CD4-positive, CD25-positive, alpha-beta regulatory T cell (primary cell): ENCODE measurements at regions not wholly inside any gene's neighbourhood (a gene's known extent, or its start where the extent isn't known, plus 50 kb on each side); places are given as distances from the start of the nearest gene placed in this dataset.

Experiments used
- ATAC-seq, 2 donors: fragments of 150-1000 bp; cut with Tn5 transposase; one replicate each; pipeline ENCODE4 v1.10.0; 2021; ENCODE audit warnings: low read depth in 2 of 2, moderate number of reproducible peaks in 2 of 2, moderate library complexity in 1 of 2
- DNase-seq, 3 donors: peaks; one replicate each; pipeline versions ENCODE4 v3.0.0 to v3.0.0-alpha.2; 2012 to 2022; ENCODE audit warnings: mixed read lengths in 1 of 3
- H3K27ac ChIP-seq: one replicate; pipeline ENCODE4 v1.7.0; 2013; ENCODE audit warnings: mild to moderate bottlenecking, low read length; ENCODE audit not compliant: insufficient read depth, poor library complexity, severe bottlenecking
- H3K27me3 ChIP-seq: one replicate; pipeline ENCODE4 v1.7.0; 2013; ENCODE audit warnings: low read length; ENCODE audit not compliant: control insufficient read depth, insufficient read depth
- H3K36me3 ChIP-seq: one replicate; pipeline ENCODE4 v1.7.0; 2013; ENCODE audit warnings: mild to moderate bottlenecking, low read length, moderate library complexity; ENCODE audit not compliant: control insufficient read depth, insufficient read depth
- H3K4me1 ChIP-seq: 2 replicates; pipeline ENCODE4 v1.7.0; 2013; ENCODE audit warnings: mild to moderate bottlenecking, low read length; ENCODE audit not compliant: insufficient read depth, control insufficient read depth, poor library complexity, severe bottlenecking
- H3K4me3 ChIP-seq: one replicate; pipeline ENCODE4 v1.7.0; 2013; ENCODE audit warnings: low read depth, mild to moderate bottlenecking, low read length, moderate library complexity
- H3K9me3 ChIP-seq, 2 experiments: 1 replicate in 1 of 2; 2 replicates in 1 of 2; pipeline ENCODE4 v1.7.0; 2013; ENCODE audit warnings: low read length in 2 of 2, mild to moderate bottlenecking in 1 of 2, moderate library complexity in 1 of 2; ENCODE audit not compliant: control insufficient read depth in 2 of 2
- H3K27ac Mint-ChIP-seq, 3 donors: one replicate each; pipeline ENCODE4 v1.8.0; 2020 to 2022; ENCODE audit warnings: mild to moderate bottlenecking in 3 of 3, mixed read lengths in 3 of 3, moderate library complexity in 2 of 3
- H3K27me3 Mint-ChIP-seq: one replicate; pipeline ENCODE4 v1.8.0; 2022; ENCODE audit warnings: mild to moderate bottlenecking, mixed read lengths
- H3K36me3 Mint-ChIP-seq: one replicate; pipeline ENCODE4 v1.8.0; 2020; ENCODE audit warnings: mixed read lengths
- H3K4me1 Mint-ChIP-seq, 4 donors: one replicate each; pipeline ENCODE4 v1.8.0; 2020 to 2022; ENCODE audit warnings: mixed read lengths in 4 of 4, mild to moderate bottlenecking in 1 of 4
- H3K4me3 Mint-ChIP-seq, 4 donors: one replicate each; pipeline ENCODE4 v1.8.0; 2020 to 2022; ENCODE audit warnings: mild to moderate bottlenecking in 4 of 4, mixed read lengths in 4 of 4, moderate library complexity in 3 of 4
- H3K9me3 Mint-ChIP-seq, 7 donors: one replicate each; pipeline ENCODE4 v1.8.0; 2020 to 2022; ENCODE audit warnings: mixed read lengths in 7 of 7, mild to moderate bottlenecking in 3 of 7, moderate library complexity in 2 of 7

- peaks cover 0 to 29% (median 11%) of the 10 kb centered on the region in 7 donors for H3K9me3 Mint-ChIP-seq
- H3K27me3 ChIP-seq, result peaks cover 5% of the 10 kb centered on the region
- no peaks in the 10 kb centered on the region for H3K4me1 ChIP-seq
- no peak overlapping the region for H3K27ac Mint-ChIP-seq
- ATAC-seq (no peak), DNase-seq (no peak)
- peaks cover 4% of the 10 kb centered on the region for H3K36me3 Mint-ChIP-seq
- H3K4me1 Mint-ChIP-seq, result peaks cover 4 to 15% (median 7%) of the 10 kb centered on the region in 4 donors
- H3K27me3 Mint-ChIP-seq, result peaks cover 7% of the 10 kb centered on the region
- no peak overlapping the region for H3K27ac ChIP-seq
- H3K9me3 ChIP-seq, result peaks cover 19 to 21% of the 10 kb centered on the region in 2 experiments
- H3K4me3 Mint-ChIP-seq, result peak overlapping the region in 1 of 4 donors; percentile 11
- no peak overlapping the region for H3K4me3 ChIP-seq
- H3K36me3 ChIP-seq, result no peaks in the 10 kb centered on the region
These were observed 292.7 kb downstream of the RPS24 start for GRCh38 chr10:78326372-78326771.

- Histone ChIP-seq H3K36me3 (no peaks in the 10 kb centered on the region), H3K27ac (no peak overlapping the region), H3K9me3 (peaks cover 19% of the 10 kb centered on the region in 2 experiments), H3K27me3 (peaks cover 5% of the 10 kb centered on the region), H3K4me1 (no peaks in the 10 kb centered on the region), H3K4me3 (no peak overlapping the region)
- Mint-ChIP-seq H3K4me1 (peaks cover 3 to 8% (median 5%) of the 10 kb centered on the region in 4 donors), H3K4me3 (no peak overlapping the region), H3K27ac (no peak overlapping the region), H3K36me3 (peaks cover 4% of the 10 kb centered on the region), H3K9me3 (peaks cover 0 to 29% (median 11%) of the 10 kb centered on the region in 7 donors), H3K27me3 (peaks cover 10% of the 10 kb centered on the region)
- ATAC-seq (no peak), DNase-seq (no peak)
These were observed 294.3 kb downstream of the RPS24 start for GRCh38 chr10:78327778-78328591.

- Histone ChIP-seq H3K36me3 (no peaks in the 10 kb centered on the region), H3K9me3 (peaks cover 19% of the 10 kb centered on the region in 2 experiments), H3K27me3 (peaks cover 5% of the 10 kb centered on the region), H3K4me1 (no peaks in the 10 kb centered on the region), H3K27ac (no peak overlapping the region), H3K4me3 (no peak overlapping the region)
- Mint-ChIP-seq H3K9me3 (peaks cover 0 to 25% (median 11%) of the 10 kb centered on the region in 7 donors), H3K27ac (no peak overlapping the region), H3K4me1 (no peaks in the 10 kb centered on the region), H3K4me3 (no peak overlapping the region), H3K36me3 (peaks cover 4% of the 10 kb centered on the region), H3K27me3 (peaks cover 10% of the 10 kb centered on the region)
- DNase-seq (no peak), ATAC-seq (no peak)
These were observed 295.1 kb downstream of the RPS24 start for GRCh38 chr10:78328592-78329404.

GRCh38 chr10:78330884-78331283 lies 297.2 kb downstream of the RPS24 start:
- Mint-ChIP-seq H3K27me3 (peaks cover 10% of the 10 kb centered on the region), H3K4me1 (no peaks in the 10 kb centered on the region), H3K9me3 (peaks cover 0 to 14% (median 7%) of the 10 kb centered on the region in 7 donors), H3K36me3 (no peaks in the 10 kb centered on the region), H3K27ac (no peak overlapping the region), H3K4me3 (no peak overlapping the region)
- peaks cover 15 to 19% of the 10 kb centered on the region in 2 experiments for H3K9me3 ChIP-seq
- no peaks in the 10 kb centered on the region for H3K36me3 ChIP-seq
- H3K27ac ChIP-seq, result no peak overlapping the region
- peaks cover 5% of the 10 kb centered on the region for H3K27me3 ChIP-seq
- no peak for DNase-seq
- no peak overlapping the region for H3K4me3 ChIP-seq
- H3K4me1 ChIP-seq, result no peaks in the 10 kb centered on the region
- no peak for ATAC-seq

GRCh38 chr10:78331391-78331922 lies 297.8 kb downstream of the RPS24 start:
- Histone ChIP-seq H3K27me3 (peaks cover under 1% of the 10 kb centered on the region), H3K9me3 (peaks cover 9 to 13% of the 10 kb centered on the region in 2 experiments), H3K36me3 (no peaks in the 10 kb centered on the region), H3K4me1 (no peaks in the 10 kb centered on the region), H3K27ac (no peak overlapping the region), H3K4me3 (no peak overlapping the region)
- Mint-ChIP-seq H3K4me1 (no peaks in the 10 kb centered on the region), H3K27me3 (peaks cover 10% of the 10 kb centered on the region), H3K9me3 (peaks cover 0 to 9% (median 3%) of the 10 kb centered on the region in 7 donors), H3K27ac (no peak overlapping the region), H3K4me3 (no peak overlapping the region), H3K36me3 (no peaks in the 10 kb centered on the region)
- DNase-seq (no peak), ATAC-seq (no peak)

- Histone ChIP-seq H3K27ac (no peak overlapping the region), H3K9me3 (peaks cover 4 to 8% of the 10 kb centered on the region in 2 experiments), H3K36me3 (no peaks in the 10 kb centered on the region), H3K4me1 (no peaks in the 10 kb centered on the region), H3K4me3 (no peak overlapping the region), H3K27me3 (no peaks in the 10 kb centered on the region)
- no peaks in the 10 kb centered on the region for H3K4me1 Mint-ChIP-seq
- no peaks in the 10 kb centered on the region for H3K36me3 Mint-ChIP-seq
- H3K27ac Mint-ChIP-seq, result peak overlapping the region in 1 of 3 donors; percentile 50
- H3K27me3 Mint-ChIP-seq, result peaks cover 10% of the 10 kb centered on the region
- no peak for DNase-seq
- H3K9me3 Mint-ChIP-seq, result peaks cover 0 to 9% (median 0%) of the 10 kb centered on the region in 7 donors
- no peak overlapping the region for H3K4me3 Mint-ChIP-seq
- no peak for ATAC-seq
These were observed 298.3 kb downstream of the RPS24 start for GRCh38 chr10:78332012-78332411.

- H3K9me3 Mint-ChIP-seq, result peaks cover 0 to 8% (median 0%) of the 10 kb centered on the region in 7 donors
- H3K27me3 Mint-ChIP-seq, result peaks cover 10% of the 10 kb centered on the region
- Histone ChIP-seq H3K4me3 (no peak overlapping the region), H3K36me3 (no peaks in the 10 kb centered on the region), H3K9me3 (peaks cover 0 to 1% of the 10 kb centered on the region in 2 experiments), H3K4me1 (no peaks in the 10 kb centered on the region), H3K27me3 (no peaks in the 10 kb centered on the region), H3K27ac (no peak overlapping the region)
- H3K36me3 Mint-ChIP-seq, result no peaks in the 10 kb centered on the region
- no peak for DNase-seq
- no peak overlapping the region for H3K4me3 Mint-ChIP-seq
- no peak overlapping the region for H3K27ac Mint-ChIP-seq
- ATAC-seq, result no peak
- no peaks in the 10 kb centered on the region for H3K4me1 Mint-ChIP-seq
These were observed 299.0 kb downstream of the RPS24 start for GRCh38 chr10:78332657-78333056.
